CD1c-positive myeloid dendritic cell (primary cell): ENCODE measurements at regions not wholly inside any gene's neighbourhood (a gene's known extent, or its start where the extent isn't known, plus 50 kb on each side); places are given as distances from the start of the nearest gene placed in this dataset.

Experiments
- DNase-seq: peaks from one replicate; pipeline ENCODE4 v3.0.0-alpha.2; 2016; ENCODE audit errors: extremely low spot score

GRCh38 chr6:166774770-166775169 is 147.7 kb upstream of the RPS6KA2 start:
- DNase-seq, result no peak

DNA sequence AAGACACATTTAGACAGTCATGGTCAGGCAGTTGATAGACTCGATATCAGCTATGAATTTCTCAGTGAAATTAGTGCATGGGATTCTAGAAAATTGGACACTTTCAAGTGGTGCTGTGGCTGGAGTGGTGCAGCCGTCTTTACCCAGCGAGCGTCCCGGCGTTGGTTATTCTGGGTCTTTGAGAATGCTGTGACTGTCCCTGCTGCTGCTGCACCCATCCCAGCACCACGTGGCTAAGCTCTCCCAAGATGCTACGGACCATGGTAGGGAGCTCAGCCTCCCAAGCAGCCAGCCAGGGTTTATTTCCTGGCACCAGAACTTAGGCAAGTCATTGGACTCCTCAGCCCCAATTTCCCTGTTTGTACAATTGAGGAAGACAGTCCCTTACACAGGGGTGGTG is 147.2 kb upstream of the RPS6KA2 start:
- no peak for DNase-seq

DNA sequence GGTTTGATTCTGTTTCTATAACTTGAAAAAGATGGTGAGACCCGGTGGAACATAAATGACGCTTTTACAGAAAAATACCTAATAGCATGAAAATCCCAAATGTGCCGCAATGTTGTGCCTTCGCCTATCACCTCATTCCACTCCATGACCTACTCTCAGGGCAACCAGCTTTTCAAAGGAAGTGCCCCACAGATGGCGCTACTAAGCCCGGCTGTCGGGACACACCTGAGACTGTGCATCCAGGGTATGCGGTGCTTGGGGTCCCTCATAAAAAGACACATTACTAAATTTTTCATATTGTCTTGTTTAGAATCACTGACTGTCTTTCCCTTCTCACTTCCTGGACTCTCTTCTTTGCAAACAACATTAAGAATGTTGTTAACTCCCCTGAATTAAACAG is 145.5 kb upstream of the RPS6KA2 start:
- no peak for DNase-seq

DNA sequence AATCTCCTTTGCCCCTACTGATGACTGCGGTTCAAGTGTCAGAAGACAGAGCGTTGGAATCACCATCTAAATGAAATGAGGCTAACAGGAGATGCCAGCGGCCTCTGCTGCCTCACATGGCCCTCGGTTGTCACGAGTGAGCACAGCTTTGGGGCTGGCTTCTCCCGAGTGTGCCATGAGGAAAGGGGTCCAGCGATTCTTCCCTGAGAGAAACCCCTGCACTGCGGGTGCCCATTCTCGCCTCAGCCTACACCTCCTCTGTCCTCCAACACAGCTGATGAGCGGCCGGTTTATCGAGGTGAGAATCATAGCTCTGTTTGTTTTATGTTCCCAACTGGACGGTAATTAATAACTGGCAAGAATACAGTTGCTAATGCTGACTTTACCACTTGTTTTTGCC is 144.7 kb upstream of the RPS6KA2 start:
- no peak for DNase-seq

- no peak for DNase-seq
These were observed 143.4 kb upstream of the RPS6KA2 start for GRCh38 chr6:166770216-166771116.

DNA sequence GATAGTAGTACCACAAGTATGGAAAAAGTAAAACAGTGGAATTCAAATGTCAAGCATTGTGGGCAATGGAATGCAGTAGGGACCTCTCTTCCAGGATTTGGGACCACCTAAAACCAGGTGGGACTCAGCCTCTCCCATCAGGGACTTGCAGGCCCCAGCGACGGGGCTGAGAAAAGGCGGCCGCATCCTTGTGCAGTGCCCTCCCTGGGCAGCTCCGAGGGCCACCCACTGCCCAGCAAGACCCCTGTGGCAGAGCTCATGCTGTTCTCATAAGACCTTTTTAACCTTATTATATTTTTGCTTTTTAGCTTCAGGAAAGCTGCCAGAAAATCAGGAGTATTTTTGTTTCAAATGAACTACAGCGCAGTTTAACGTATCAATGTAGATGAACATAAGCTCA is 142.6 kb upstream of the RPS6KA2 start:
- no peak for DNase-seq

DNA sequence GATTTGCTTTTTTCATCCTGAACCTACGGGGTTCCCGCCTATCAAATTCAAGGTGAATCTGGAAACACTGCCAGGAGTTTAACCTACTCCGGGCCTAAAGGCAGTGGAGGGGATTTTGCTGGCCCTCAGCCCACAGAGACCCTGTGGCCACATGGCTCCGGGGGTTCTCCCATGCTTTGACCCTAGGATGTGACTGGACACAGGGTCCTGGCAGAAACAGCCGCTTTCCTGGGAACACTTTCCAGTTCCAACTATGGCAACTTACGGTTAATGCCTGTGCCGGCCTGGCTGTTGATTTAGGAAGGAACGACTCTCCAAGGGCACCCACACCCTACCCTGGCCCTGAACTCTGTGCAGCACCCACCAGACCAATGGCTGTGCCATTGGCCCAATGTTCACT is 141.7 kb upstream of the RPS6KA2 start:
- no peak for DNase-seq

- no peak for DNase-seq
These were observed 140.2 kb upstream of the RPS6KA2 start for GRCh38 chr6:166767230-166767629.

DNA sequence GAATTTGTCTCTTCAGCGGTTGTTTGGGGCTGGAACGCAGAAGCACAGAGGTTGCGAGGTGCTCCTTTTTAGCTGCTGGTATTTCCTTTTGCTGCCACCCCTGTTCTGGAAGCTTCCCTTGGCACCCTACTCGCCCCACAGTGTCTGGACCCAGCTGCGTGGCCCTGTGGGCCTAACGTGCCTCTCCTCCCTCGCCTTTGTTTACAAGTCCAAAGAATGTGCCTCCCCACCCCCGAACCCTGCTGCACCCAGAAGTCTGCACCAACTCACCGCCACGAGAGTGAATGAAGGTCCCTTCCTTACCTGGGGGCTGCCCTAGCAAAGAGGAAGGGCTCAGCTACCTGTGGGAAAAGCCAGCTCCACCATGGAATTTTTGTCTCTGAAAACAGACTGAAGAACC is 139.7 kb upstream of the RPS6KA2 start:
- no peak for DNase-seq

- no peak for DNase-seq
These were observed 138.1 kb upstream of the RPS6KA2 start for GRCh38 chr6:166765234-166765541.

DNA sequence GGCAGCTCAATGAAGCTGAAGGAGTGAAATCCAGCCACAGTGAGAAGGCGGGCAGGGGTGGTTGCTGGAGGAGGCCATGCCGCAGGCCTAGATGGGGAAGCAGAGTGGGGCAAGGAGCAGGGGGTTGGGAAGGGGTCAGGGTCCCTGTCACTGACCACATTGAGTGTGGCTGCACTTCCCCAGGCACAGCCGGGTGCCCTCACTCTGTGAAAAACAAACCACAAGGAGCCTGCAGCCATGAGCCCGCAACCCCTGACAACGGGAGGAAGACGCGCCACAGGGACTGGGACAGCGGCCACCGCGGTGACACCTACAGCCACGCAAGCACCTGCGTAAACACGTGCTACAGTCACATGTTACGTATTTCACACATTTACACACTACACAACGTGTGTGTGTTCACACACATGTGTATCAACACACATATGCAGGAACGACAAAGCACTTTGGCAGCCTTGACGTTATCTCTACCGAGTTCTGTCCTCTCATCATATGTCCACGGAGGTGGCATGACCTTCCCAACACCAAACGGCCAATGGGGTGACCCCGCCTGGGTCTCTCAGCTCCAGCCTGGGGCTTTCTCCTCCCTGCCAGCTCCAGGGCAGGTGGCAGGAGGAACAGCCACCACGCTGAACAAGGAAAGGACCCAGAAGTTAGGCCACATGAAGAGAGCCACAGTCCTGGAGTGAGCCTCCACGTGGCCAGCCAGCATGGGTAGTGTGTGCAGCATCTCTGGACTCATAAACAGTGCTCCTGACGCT is 137.6 kb upstream of the RPS6KA2 start:
- DNase-seq, result no peak

DNA sequence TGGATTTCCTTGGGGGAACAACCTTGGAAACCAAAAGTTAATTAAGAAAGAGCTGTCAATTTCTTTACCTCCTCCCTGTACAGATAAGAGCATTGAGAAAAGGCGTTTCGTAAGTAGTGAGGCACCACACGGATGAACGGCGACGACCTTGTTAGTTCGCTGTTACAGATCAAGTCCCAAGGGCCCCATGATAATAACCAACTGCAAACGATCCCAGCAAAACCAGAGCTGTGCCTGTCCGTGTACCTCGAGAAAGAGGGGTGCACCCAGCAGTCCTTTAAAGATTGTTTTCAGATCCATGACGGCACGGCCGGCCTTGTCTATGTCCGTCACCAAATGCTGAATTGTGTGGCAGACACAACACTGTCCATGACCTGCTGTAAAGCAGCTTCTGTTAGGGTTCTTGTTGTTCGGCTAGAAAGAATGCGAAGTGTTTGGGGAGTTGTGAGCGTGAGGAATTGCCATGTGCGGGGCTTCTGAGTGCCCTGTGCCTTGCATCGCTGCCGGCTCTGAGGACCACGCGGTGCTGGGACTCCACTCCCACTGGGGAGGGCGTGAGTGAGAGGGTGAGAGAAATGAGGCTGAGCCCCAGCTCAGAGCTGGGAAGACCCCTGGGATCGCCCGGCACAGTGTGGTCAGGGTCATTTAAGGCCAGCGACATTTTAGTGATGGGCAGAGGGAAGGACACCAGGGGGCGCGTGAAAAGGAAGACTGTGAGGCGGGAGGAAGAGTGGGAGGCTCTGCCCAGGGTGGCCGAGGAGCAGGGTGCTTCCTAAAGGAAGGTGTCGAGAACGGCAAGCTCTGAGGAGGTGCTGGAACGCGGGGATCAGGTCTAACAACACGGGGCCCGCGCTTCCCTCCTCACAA is 136.8 kb upstream of the RPS6KA2 start:
- DNase-seq, result no peak

DNA sequence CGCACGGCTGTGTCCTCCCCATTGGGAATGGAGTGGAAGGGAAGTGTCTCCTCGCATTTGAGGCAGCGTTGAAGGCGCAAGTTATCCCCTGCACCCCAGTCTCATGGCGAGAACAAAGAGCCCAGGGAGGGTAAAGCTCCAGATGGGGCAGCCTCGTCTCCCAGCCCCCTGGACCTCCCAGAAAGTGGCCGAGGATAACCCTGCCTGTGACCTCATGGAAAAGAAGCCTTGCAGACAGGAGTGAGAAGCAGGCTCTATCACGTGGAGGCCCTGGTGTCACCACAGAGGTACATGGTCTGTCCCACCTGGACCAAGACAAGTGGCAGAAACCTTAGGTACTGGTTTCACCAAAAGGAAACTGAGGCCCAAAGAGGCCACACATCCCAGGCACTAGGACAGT is 134.8 kb upstream of the RPS6KA2 start:
- DNase-seq, result no peak

- DNase-seq, result no peak
These were observed 133.2 kb upstream of the RPS6KA2 start for GRCh38 chr6:166760288-166760687.

DNA sequence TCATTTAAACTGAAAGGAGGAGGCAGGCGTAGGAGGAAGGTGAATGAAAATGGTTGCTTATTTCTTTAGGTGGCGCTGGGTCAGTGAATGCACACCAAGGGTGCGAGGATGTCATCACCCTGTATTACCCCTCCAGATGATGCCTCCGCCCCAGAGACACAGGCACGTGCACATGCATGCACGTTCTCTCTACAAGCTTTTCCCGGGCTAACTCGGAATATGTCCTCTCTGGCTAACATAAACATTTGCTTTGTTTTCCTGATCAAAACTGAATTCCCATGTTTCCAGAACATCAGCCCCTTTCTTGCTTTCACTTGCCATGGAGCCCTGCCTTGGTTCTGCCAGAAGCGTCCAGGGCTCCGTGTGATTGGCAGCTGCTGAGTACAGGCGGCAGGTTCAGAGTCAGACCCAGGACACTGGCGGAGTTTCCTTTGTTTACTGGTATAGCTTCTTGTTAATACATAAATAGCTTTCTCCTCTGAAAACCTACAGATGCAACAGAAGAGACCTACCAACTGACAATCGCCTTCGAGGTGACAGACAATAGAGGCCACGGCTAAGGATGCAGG is 131.2 kb upstream of the RPS6KA2 start:
- no peak for DNase-seq

DNA sequence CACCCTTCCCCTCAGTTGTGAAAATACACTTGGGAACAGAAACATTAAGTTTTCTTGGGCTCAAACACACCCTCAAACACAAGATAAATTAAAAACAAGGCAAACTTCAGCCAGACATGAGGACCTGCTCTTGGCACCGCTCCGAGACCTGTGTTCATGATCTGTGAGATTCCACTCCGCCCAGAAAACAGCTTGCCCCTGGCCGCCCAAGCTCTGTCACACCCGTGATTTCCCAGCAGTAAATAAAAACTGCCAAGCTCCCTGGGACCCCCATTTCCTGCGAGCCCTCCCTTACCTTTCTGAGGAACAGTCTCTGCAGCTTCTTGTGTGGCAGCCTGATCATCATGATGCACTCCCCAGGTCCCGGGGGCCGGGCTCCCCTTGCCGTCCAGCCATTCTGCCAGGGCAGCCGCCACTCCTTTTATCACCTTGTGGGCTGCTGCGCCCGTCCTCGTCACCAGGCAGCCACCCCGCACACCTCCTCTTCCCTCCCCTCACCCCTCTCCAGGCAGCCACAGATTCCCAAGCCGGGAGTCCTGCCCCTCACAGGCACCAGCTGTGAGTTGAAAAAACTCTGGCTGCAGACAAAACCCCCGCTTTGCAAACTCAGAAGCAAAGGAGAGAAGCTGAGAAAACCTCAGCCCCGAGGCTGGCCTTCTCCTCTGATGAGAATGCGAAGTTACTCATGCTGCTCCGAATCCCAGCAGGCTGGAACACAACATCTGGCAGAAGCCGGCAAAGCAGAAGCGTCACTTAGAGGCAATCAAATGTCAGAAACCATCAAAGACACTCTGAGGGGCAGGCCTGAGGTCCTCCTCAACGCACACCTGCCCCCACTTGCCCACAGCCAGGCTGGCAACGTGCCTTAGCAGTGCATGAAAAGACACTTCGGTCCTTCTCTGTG is 130.4 kb upstream of the RPS6KA2 start:
- DNase-seq, result no peak

- DNase-seq, result no peak
These were observed 127.4 kb upstream of the RPS6KA2 start for GRCh38 chr6:166754218-166755030.

DNA sequence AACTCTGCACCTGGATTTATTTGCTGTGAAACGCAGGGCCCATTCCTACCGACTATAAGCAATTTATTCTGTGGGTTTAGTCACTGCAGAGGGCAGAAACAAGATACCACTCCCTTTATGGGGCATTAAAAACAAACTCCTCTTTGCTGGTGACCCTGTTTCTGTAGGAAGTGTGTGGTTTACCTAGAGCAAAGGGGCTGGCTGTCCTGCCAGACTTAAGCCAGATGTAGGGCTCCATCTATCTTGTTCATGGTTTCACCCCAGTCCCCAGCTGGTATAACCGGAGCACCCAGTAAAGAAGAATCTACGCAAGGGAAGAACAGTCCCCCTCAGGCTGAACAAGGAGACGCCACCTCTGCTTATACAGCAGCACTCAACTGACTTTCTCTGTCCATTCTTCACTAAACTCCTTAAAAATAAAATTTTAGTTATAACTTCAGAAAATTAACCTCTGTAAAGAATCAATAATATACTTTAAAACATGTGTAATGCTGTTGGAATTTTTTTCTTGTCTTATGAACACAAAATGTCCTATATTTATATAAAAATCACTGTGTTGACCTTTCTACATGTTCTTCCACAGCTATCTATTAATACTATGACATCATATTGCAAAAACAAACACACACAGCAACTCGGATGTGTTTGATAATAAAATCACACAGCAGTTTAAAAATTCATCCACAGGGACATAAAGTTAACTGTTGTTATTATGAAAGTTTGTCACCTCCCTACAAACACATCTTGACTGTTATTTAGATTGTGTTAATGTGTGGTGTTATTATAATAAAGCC is 126.1 kb upstream of the RPS6KA2 start:
- no peak for DNase-seq

DNA sequence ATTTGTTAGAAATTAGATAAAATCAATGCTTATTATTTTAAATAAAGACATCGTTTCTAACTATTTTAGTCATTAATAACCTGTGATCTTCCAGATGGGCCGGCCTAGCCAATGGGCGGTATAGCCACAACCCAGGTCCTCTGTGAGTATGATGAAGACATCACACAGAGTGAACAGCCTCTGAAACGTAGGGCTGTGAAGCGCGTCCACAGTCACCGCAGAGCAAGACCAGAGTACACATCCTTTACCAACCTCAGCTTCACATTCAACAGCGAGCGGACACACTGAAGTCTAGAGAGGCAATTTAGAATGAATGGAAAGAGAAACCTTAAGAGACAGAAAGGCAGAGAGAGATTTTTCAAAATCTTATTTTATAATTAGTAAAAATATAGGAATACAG is 125.0 kb upstream of the RPS6KA2 start:
- DNase-seq, result no peak
